Activated CD4-positive, alpha-beta T cell treated with anti-CD3 and anti-CD28 coated beads for 4 hours (primary cell): ENCODE measurements at regions not wholly inside any gene's neighbourhood (a gene's known extent, or its start where the extent isn't known, plus 50 kb on each side); places are given as distances from the start of the nearest gene placed in this dataset.

Source experiments
- DNase-seq, 2 donors: peaks; one replicate each; pipeline ENCODE4 v3.0.0-alpha.2; 2020

- no peak for DNase-seq
Measured at GRCh38 chr2:8196316-8196715, 485.5 kb upstream of the ID2 start.

- DNase-seq: no peak
Measured at GRCh38 chr2:8197101-8197500, 484.8 kb upstream of the ID2 start.

- DNase-seq: no peak
Measured at GRCh38 chr2:8197825-8198224, 484.0 kb upstream of the ID2 start.

GRCh38 chr2:8198766-8199382 is 483.0 kb upstream of the ID2 start:
- no peak for DNase-seq

- DNase-seq: no peak
Measured at GRCh38 chr2:8202132-8202531, 479.7 kb upstream of the ID2 start.

GRCh38 chr2:8203364-8203763 is 478.5 kb upstream of the ID2 start:
- no peak for DNase-seq

DNA sequence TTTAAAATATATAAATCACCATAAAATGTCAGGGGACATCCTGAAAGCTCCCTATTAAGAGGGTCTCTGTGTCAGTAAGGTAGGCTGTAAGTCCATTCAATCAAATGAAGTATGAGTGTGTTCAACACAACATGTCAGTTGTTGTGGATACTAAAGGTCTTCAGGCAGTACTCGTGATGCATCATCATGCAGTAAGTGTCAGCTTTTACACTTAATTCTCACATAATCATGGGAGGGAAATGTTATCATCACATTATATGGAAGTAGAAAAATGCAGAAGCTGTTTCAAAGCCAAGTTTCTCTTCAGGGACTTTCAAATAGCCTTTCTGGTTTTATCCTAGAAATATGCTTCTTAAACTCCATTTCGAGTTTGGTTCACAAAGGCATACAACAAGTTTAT is 477.1 kb upstream of the ID2 start:
- no peak for DNase-seq

DNA sequence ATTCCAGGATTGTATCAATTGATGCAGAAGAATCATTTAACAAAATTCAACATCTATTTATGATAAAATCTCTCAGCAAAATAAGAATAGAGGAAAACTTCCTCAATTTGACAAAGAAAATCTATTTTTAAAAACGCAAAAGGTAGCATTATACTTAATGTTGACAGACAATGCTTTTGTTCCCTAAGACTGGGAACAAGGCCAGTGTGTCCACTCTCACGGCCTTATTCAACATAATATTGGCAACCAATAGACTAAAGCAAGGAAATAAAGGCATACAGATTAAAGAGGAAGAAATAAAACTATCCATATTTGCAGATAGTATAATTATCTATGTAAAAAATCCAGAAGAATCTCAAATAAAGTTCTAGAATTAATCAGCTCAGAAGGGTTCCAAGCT is 472.4 kb upstream of the ID2 start:
- no peak for DNase-seq

GRCh38 chr2:8211384-8211783 is 470.5 kb upstream of the ID2 start:
- DNase-seq: no peak

- no peak for DNase-seq
Measured at GRCh38 chr2:8212239-8212638, 469.6 kb upstream of the ID2 start.

DNA sequence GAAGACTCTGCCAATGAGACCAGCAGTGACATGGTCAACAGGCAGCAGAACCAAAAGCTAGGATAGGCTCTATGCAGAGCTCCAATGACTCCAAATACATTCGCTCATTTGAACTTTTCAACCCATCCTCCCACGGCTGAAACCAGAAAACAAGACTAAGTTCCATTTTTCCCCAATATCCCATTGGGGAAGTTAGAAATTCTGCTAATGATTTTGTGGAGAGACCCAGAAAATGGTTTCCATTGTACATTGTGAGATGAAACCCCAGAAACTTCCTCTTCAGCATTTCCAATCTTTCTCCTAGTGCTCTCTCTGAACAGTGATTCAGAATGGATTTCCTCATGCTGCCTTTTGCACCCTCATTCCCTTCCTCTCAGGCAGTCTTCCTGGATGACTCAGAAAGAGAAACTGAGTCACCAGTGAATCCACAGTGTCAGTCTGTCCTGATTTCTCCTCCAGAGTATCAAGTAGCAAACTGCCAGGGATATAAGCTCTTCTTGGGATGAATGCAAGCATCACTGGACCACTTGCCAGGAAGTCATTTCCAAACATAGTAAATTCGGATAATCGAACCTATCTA is 467.7 kb upstream of the ID2 start:
- no peak for DNase-seq

DNA sequence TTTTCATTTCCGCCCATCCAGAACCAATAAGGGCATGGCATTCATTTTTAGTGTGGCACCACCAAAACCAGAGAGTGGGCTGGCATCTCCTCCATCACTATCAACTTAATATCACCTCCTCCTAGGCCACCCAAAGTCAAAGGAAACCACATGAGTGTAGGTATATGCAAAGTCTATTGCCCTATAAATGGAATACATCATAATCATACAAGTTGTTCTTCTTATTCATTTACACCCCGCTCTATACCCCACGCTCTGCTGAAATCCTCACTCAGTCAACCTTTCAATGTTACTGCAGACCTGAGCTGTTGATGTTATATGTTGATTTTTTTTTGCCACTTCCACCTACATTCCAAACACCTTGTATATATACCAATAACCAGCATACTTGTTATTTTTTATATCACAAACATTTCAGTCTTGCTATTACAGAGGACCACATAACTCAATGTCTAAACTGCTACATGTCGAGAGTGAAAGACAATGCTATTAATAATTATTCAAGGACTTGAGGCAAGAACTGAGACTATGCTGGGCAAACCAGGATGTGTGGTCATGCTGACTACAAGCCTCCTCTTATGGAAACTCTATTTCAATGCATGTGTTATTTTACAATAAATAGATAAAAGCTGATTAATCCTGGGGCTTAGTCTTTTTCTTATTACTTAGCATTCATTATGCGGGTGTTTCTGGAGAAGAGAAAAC is 466.5 kb upstream of the ID2 start:
- no peak for DNase-seq

- DNase-seq: no peak
Measured at GRCh38 chr2:8215982-8216381, 465.9 kb upstream of the ID2 start.

DNA sequence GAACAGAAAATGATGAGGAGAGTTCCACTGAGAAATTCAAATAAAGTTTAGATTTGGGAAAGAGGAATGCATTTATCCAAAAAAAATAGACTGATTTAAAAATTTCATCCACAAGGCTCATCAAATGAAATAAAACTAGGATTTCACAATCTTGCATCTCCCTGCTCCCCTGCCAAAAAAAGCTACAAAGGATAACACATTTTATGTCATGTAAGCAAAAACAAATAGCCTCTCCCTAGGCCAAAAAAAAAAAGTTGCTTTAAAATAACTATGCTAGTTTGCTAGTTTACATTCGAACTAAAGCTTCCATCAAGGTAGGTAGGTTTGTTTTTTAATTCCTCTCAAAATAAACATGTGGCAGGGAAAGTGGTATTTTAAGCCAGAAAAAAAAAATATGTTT is 465.5 kb upstream of the ID2 start:
- DNase-seq: no peak

DNA sequence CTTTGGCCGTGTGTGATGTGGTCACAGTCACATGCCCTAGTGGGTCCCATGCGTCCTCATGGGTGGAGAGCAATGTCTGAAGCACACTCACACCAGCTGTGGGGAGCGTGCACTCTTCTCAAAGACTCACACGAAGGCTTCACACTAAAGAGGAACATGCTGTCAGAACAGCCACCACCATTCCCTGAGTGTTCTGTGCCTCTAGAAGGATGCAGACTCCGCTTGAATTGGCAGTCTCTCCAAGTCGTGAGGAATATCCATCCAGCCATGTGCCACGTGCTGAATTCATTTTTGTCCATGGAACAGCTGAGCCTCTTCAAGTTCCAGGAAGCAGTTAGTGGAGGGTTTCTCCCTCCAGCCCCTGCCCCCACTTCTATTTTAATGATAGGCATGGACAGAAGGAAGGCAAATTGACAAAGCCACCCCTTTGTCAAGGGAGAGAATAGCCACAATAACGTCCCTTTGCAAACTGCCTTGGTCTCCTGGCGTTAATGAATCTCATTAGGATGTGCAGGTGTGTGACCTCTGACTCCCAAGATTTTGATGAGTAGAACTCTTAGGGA is 464.3 kb upstream of the ID2 start:
- no peak for DNase-seq

DNA sequence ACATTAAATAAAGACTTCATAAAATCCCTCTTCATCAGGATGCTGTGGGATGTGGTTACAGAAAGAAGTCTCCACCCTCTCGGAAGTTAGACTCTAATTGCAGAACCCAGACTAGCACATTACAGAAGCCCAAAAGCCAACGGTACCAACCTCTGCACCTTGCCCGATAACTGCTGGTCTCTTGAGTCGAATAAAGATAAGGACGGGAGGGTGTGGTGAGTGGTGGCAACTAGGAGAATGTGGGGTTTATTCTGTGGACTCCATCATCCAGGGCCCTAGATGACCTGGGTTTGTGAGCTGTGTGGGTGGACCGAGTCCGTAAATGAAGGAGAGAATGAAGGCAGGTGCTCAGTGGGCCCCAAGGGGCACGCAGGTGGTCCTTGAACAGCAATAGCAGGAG is 462.8 kb upstream of the ID2 start:
- no peak for DNase-seq

DNA sequence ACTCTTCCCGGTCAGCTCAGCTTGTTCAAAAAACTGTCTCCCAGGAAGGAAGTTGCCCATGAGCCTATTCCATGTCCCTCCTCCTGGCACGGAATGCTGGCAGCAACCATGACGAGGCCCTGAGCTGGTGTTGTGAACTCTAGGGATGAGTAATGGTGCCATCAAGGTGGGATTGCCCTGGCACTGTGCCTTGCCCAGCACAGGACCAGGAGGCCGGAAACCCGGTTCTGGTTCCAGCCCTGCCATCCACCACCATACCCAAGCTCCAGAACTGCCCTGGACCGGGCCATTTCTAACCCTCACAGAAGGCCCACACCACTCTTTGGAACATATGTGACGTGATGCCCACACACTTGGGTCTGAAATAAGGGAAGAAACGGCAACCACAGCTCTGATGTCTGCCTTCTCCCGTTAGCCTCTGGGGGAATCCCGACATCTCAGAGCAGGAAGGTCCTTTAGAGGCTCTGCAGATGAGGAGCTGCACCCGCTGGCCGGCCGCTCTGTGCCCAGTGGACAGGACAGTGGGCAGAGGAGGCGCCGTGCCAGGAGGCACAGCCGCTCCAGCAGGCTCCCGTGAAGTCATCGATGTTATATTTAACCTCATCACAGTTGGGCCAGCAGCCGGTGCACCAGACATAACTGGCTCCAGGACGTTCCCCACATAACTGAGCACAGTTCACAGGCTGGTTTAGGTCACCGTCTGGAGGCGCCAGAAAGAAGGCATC is 462.1 kb upstream of the ID2 start:
- DNase-seq: no peak

DNA sequence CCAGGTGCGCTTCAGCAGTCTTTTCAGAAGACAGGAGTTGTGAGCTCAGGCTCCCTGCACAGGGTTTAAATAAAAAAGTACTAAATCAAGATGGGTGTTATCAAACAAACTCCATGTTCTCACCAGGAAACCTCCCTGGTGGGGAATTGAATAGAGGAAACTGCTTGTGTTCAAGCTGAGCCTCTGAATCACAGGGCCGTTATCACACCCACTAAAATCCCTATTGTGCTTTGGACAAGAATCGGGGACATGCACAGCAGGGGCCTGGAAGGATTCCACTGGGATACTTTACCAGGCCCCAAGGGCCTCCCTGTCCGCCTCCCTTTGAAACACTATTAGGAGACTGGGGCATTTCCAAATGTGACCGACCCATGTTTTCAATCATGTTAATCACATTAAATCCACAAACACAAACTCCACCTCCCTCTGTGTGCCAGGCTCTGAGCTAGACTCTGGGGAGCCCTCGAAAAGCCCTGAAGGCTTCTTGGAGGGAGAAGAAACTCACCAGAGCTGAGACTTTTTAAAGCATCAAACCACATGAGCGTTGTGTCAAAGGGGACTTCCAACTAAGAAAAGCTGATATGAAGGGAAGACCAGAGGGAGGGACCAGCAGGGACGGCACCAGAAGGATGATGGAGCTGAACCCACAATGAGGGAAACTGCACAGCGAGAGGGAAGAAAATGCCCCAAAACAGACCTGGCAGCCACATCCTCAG is 458.7 kb upstream of the ID2 start:
- no peak for DNase-seq

DNA sequence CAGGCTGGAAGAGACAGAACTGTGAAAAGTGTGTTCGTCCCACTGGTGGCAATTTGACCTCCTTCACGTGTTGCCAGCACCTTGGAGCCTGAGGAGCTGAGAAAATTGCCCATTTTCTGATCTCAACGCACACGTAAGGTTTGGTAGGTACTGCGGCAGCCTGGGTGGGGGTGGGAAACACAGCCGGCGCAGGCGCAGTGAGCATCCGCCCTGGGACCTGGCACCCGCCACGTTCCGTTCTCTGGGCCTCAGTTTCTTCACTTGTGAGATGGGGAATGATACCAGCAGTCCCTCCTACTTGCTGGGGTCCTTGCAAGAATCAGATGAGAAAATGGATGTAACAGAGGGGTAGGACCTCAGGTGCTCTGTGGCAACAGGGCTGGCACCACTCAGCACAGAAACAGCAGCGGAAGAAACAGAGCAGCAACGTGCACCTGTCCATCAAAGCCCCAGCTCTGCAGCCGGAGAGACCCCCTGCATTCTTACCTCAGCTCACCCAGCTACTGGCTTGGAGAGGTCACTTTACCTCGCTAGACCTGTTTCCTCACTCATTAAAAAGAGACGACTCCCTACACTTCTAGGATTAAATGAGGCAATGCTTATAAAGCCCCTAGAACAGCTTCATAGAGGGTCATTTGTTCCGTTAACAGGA is 458.0 kb upstream of the ID2 start:
- no peak for DNase-seq

DNA sequence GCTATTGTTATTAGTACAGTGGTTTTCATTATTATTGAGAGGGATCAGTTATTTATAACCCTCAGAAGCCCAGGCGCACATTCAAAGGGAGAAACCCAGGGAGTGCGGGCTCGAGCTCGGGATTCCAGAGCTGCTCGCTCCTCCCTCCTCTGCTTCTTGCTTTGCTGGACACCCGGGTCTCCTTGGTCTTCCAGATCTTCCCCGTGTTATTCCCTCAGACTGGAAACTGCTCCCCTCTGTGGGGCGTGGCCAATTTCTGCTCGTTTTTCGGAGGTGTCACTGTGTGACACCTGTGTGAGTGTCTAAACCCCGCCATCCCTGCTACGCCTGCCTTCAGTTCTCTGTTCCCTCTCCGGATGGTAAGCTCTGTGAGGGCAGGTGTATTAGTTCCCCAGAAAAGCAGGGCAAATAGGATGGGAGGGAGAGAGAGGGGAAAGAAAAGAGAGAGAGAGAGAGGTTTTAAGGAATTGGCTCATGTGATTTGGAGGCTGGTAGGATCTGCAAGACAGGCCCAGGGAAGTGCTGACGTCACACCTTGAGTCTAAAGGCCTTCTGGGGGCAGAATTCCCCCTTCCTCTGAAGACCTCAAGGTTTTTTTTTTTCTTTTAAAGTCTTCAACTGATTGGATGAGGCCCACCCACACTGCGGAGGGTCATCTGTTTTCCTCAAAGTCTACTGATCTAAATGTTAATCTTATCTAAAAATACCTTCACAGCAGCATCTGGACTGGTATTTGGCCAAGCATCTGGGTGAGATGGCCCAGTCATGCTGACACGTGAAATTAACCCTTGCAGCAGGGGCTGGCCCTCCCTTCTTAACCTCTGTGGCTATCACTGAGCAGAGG is 457.3 kb upstream of the ID2 start:
- DNase-seq: no peak

GRCh38 chr2:8225266-8225665 is 456.6 kb upstream of the ID2 start:
- no peak for DNase-seq

DNA sequence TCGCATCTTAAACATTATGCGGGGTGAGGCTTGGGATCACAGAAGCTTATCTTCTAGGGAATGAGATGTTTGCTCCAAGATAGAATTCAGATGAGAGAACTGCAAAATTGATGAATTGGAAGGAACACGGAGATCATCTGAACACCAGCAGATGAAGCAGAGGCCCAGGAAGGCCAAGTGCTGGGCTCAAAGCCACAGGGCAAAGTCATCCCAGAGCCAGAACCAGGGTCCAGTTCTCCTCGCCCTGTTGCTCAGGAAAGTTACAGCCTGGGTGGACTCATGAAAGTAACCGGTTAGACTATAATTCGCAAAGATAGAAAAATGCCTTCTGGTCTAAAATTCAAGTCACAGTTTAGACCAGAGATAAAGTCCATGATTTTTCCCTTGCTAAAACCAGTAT is 456.1 kb upstream of the ID2 start:
- DNase-seq: no peak
